GM12891 (cell line): ENCODE measurements at regions not wholly inside any gene's neighbourhood (a gene's known extent, or its start where the extent isn't known, plus 50 kb on each side); places are given as distances from the start of the nearest gene placed in this dataset.

Experiments used
- POLR2A ChIP-seq: IDR thresholded peaks from 2 replicates; pipeline ENCODE4 v1.6.1; 2011; ENCODE audit warnings: low read depth, low read length, control low read depth
- POLR2AphosphoS5 ChIP-seq: IDR thresholded peaks from 2 replicates; pipeline ENCODE4 v1.6.1; 2011; ENCODE audit warnings: low read depth, low read length, control low read depth
- TAF1 ChIP-seq: IDR thresholded peaks from 2 replicates; pipeline ENCODE4 v1.6.1; 2011; ENCODE audit warnings: low read depth, low read length, control low read depth

- TF ChIP-seq POLR2AphosphoS5 (no peak), POLR2A (no peak), TAF1 (no peak)
Observed at GRCh38 chr6:139964737-139965136, 590.3 kb upstream of the CITED2 start.
